ENCODE measurements at regions not wholly inside any gene's neighbourhood (a gene's known extent, or its start where the extent isn't known, plus 50 kb on each side); places are given as distances from the start of the nearest gene placed in this dataset.

GRCh38 chr9:2264081-2264480 lies 248.9 kb downstream of the SMARCA2 start:
- TF ChIP-seq SUZ12 (IDR thresholded peaks at IDR 0.05; ENCODE audit: extremely low read depth, insufficient read depth, insufficient read length) (no peak), ZNF274 (IDR thresholded peaks at IDR 0.05; ENCODE audit: low read depth, low read length) (no peak), YY1 (IDR thresholded peaks at IDR 0.05; ENCODE audit: insufficient read depth, insufficient read length) (no peak)

All from NT2/D1 (cell line).